ENCODE measurements at regions not wholly inside any gene's neighbourhood (a gene's known extent, or its start where the extent isn't known, plus 50 kb on each side); places are given as distances from the start of the nearest gene placed in this dataset.

DNA sequence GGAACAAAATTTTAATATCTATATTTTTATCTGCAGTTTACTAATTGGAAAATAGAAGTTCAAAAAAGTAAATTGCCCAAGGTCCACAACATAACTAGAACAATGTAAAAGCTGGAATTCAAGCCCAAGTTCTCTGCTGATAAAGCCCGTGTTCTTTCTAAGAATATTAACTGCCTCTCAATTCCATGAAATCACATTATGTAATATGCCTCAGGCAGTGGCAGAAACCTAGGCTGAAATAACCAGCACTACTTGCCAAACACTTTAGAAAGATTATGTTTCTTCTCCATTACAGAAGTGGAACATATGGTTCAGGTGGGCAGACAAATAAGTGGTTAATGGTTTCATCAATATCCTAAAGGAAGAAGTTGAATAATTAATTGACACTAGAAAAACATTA, 56.7 kb upstream of the ADGRL3 start:
- TF ChIP-seq, protein P1, sequence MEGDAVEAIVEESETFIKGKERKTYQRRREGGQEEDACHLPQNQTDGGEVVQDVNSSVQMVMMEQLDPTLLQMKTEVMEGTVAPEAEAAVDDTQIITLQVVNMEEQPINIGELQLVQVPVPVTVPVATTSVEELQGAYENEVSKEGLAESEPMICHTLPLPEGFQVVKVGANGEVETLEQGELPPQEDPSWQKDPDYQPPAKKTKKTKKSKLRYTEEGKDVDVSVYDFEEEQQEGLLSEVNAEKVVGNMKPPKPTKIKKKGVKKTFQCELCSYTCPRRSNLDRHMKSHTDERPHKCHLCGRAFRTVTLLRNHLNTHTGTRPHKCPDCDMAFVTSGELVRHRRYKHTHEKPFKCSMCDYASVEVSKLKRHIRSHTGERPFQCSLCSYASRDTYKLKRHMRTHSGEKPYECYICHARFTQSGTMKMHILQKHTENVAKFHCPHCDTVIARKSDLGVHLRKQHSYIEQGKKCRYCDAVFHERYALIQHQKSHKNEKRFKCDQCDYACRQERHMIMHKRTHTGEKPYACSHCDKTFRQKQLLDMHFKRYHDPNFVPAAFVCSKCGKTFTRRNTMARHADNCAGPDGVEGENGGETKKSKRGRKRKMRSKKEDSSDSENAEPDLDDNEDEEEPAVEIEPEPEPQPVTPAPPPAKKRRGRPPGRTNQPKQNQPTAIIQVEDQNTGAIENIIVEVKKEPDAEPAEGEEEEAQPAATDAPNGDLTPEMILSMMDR (IDR thresholded peaks at IDR 0.05): no peak
- no peak for TF ChIP-seq POLR2A (IDR thresholded peaks at IDR 0.05)

Data from right lobe of liver (tissue), 4 donors.